Upper lobe of right lung (tissue), 1 donor: ENCODE measurements at regions not wholly inside any gene's neighbourhood (a gene's known extent, or its start where the extent isn't known, plus 50 kb on each side); places are given as distances from the start of the nearest gene placed in this dataset.

ENCODE experiments used
- ATAC-seq: fragments of 200-7000 bp; cut with Tn5 transposase; one replicate; pipeline ENCODE4 v1.9.1; 2020; ENCODE audit warnings: mild to moderate bottlenecking, moderate library complexity
- DNase-seq: peaks from one replicate; pipeline ENCODE4 v3.0.0-alpha.2; 2020
- H3K27ac ChIP-seq: fragments of 200-600 bp; one replicate; pipeline ENCODE4 v1.8.0; 2022
- H3K27me3 ChIP-seq: fragments of 200-600 bp; one replicate; pipeline ENCODE4 v1.8.0; 2022; ENCODE audit warnings: mild to moderate bottlenecking
- H3K36me3 ChIP-seq: fragments of 200-600 bp; one replicate; pipeline ENCODE4 v1.8.0; 2022
- H3K4me1 ChIP-seq: fragments of 200-600 bp; one replicate; pipeline ENCODE4 v1.8.0; 2022
- H3K4me3 ChIP-seq: fragments of 200-600 bp; one replicate; pipeline ENCODE4 v1.8.0; 2022; ENCODE audit warnings: mild to moderate bottlenecking
- H3K9me3 ChIP-seq: fragments of 200-600 bp; one replicate; pipeline ENCODE4 v1.8.0; 2022
- intact Hi-C: fragments of 100-400 bp; cut with DNase I; formaldehyde crosslinking; loops from one replicate; pipeline ENCODE4 v1.11.0; 2022
- TF ChIP-seq, protein P1 (sequence below): fragments of 200-600 bp; IDR thresholded peaks from one replicate; pipeline ENCODE4 v1.8.0; 2022; ENCODE audit warnings: antibody characterized with exemption
- donor health status: DM: no; HTN: yes; CAD: no; lungs with severe emphysema.

DNA sequence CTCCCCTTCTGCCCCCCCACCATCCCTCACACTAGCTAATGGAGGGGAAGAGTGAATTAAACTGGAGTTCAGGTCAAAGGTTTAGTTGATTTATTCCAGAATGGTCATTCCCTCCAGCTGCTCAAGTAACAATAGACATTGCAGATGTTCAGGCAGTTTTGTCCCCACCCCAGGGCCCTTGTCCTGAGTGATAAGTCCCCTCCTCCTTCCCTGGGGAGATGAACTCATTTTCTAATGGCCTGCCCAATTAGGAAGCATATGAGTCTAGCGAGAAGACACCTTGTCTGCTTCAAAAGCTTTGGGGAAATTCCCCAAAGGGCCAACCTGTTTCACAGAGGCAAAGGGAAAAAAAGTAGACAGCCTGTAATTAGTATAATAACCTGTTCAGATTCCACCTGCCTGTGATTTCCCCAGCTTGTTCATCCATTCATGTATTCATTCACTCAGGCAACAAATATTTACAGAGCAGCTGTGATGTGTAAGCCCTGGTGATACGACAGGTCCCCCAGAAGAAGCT is 165.3 kb downstream of the SHQ1 start:
- DNase-seq (no peak), ATAC-seq (no peak)
- TF ChIP-seq, protein P1, sequence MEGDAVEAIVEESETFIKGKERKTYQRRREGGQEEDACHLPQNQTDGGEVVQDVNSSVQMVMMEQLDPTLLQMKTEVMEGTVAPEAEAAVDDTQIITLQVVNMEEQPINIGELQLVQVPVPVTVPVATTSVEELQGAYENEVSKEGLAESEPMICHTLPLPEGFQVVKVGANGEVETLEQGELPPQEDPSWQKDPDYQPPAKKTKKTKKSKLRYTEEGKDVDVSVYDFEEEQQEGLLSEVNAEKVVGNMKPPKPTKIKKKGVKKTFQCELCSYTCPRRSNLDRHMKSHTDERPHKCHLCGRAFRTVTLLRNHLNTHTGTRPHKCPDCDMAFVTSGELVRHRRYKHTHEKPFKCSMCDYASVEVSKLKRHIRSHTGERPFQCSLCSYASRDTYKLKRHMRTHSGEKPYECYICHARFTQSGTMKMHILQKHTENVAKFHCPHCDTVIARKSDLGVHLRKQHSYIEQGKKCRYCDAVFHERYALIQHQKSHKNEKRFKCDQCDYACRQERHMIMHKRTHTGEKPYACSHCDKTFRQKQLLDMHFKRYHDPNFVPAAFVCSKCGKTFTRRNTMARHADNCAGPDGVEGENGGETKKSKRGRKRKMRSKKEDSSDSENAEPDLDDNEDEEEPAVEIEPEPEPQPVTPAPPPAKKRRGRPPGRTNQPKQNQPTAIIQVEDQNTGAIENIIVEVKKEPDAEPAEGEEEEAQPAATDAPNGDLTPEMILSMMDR, result no peak
- intact Hi-C loops, result no loop called here
- Histone ChIP-seq H3K4me3 (no peak overlapping the region), H3K9me3 (no peaks in the 10 kb centered on the region), H3K36me3 (no peaks in the 10 kb centered on the region), H3K27me3 (no peaks in the 10 kb centered on the region), H3K4me1 (no peaks in the 10 kb centered on the region), H3K27ac (no peak overlapping the region)

DNA sequence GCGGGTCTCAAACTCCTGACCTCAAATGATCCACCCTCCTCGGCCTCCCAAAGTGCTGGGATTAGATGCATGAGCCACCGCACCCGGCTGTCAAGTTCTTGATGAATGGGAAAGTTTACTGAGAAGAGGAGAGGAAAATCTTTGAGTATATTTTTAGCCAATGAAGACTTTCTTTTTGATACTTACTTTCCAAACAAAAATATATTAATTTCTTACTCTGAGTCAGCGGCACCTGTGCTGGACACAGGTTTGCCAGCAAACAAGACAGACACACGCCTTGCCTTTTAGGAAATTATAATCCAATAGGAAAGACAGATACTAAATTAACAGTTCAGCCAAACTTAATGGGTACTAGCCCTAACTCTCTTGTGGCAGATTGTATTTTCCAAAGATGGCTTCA is 166.6 kb downstream of the SHQ1 start:
- DNase-seq, result no peak
- Histone ChIP-seq H3K4me1 (no peaks in the 10 kb centered on the region), H3K27me3 (no peaks in the 10 kb centered on the region), H3K27ac (no peak overlapping the region), H3K4me3 (no peak overlapping the region), H3K36me3 (no peaks in the 10 kb centered on the region), H3K9me3 (no peaks in the 10 kb centered on the region)
- intact Hi-C loops, result no loop called here
- ATAC-seq, result no peak
- TF ChIP-seq, protein P1, result no peak

DNA sequence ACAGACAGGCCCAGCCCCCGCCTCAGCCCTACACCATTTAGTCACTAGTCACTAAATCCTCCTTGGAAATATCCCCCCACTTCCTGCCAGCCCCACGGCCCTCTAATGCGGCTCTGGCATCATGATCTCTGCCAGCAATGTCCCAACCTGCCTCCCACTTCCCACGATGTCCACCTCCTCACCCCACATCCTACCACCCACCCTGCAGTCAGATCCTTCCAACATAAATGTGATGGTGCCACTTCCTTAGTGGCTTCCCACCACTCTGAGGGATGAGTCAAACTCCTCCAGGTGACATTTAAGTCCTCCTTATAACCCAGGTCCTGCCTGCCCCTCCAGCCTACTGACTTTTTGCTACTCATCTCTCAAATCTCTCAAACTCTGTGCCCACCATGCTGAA is 167.5 kb downstream of the SHQ1 start:
- H3K4me1 ChIP-seq, result no peaks in the 10 kb centered on the region

DNA sequence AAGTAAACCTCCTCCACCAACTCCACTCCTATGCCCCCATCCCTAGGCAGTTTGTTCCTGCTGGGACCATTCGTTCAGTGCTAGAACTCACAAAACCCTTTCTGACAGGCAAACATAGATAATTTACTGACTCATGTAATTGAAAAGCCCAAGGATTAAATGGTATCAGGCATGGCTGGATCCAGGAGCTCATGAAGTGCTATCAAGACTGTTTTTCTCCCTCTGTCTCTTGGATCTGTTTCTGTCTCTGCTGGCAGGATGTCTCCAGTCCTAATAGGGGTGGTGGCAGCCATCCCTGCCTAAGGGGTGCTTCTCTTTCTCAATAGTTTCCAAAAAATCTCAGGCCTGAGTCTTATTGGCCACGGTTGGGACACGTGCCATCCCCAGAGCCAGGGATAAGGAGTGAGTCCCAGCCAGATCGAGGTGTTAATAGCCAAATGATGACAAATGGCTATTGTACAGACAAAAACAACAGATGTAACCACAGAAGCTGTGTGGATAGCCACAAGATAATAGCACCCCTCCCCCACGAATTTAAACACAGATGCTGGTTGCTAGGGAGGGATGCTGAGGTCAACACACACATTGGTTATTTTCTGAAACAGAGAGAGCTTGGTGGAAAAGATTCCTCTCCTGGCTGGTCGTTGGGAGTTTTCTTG is 168.6 kb downstream of the SHQ1 start:
- ATAC-seq (no peak), DNase-seq (no peak)
- no peaks in the 10 kb centered on the region for H3K4me1 ChIP-seq

More for the DNA sequence above, 167.5 kb downstream of the SHQ1 start:
- no peak for ATAC-seq
- no peak overlapping the region for H3K4me3 ChIP-seq
- TF ChIP-seq, protein P1, result no peak
- H3K27ac ChIP-seq, result no peak overlapping the region
- H3K36me3 ChIP-seq, result no peaks in the 10 kb centered on the region
- no peaks in the 10 kb centered on the region for H3K9me3 ChIP-seq
- intact Hi-C loops, result no loop called here
- no peak for DNase-seq
- no peaks in the 10 kb centered on the region for H3K27me3 ChIP-seq

DNA sequence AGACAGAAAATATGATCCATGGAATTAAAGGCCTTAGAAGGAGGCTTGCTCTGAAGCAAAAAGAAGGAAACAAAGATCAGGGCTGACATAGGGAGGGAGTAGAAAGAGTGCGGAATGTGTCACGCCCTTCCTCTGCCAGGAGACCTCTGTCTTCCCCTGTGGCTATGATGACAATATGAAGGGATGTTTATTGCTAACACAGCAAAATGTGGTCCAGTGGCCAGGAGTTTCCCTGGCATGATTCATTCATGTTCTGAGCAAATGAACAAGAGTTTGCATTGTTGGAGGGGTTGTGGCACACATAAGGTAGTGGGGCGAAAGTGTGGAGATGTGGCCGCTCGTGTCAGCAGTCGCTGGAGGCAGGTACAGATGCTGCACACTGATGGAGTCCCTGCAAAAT is 169.4 kb downstream of the SHQ1 start:
- ATAC-seq, result no peak

More for the DNA sequence above, 168.6 kb downstream of the SHQ1 start:
- TF ChIP-seq, protein P1, result no peak
- Histone ChIP-seq H3K27me3 (no peaks in the 10 kb centered on the region), H3K4me3 (no peak overlapping the region), H3K36me3 (no peaks in the 10 kb centered on the region), H3K9me3 (no peaks in the 10 kb centered on the region), H3K27ac (no peak overlapping the region)
- intact Hi-C loops, result no loop called here

More for the DNA sequence above, 169.4 kb downstream of the SHQ1 start:
- intact Hi-C loops, result no loop called here
- no peak for DNase-seq
- Histone ChIP-seq H3K27ac (no peak overlapping the region), H3K4me1 (no peaks in the 10 kb centered on the region), H3K36me3 (no peaks in the 10 kb centered on the region), H3K9me3 (no peaks in the 10 kb centered on the region), H3K27me3 (no peaks in the 10 kb centered on the region), H3K4me3 (no peak overlapping the region)
- TF ChIP-seq, protein P1, result no peak
